K562 (cell line): ENCODE measurements at regions not wholly inside any gene's neighbourhood (a gene's known extent, or its start where the extent isn't known, plus 50 kb on each side); places are given as distances from the start of the nearest gene placed in this dataset.

Experiments used
- CHD7 ChIP-seq: fragments of 200-600 bp; sonication (generic); IDR thresholded peaks from one replicate; pipeline ENCODE4 v1.6.1; 2012; ENCODE audit warnings: mild to moderate bottlenecking, low read depth, low read length, inconsistent platforms
- SRSF9 ChIP-seq: fragments of 200-400 bp; formaldehyde crosslinking; IDR thresholded peaks from 2 replicates; pipeline ENCODE4 v1.6.1; 2017; ENCODE audit warnings: low read depth, low read length, borderline replicate concordance
- ZBTB11 ChIP-seq, 3 experiments: fragments of 200-800 bp in 1 of 3; fragments of 250-450 bp in 1 of 3; fragments of 450-650 bp in 1 of 3; sonication (Bioruptor Pico) in 1 of 3; sonication (Bioruptor generic) in 1 of 3; formaldehyde crosslinking in 1 of 3; IDR thresholded peaks; 2 replicates each; pipeline versions ENCODE4 v1.6.1 to v1.8.0; 2016 to 2022; ENCODE audit warnings: mild to moderate bottlenecking in 2 of 3, missing genetic modification characterization in 2 of 3, missing compliant biosample characterization in 1 of 3, moderate library complexity in 1 of 3

GRCh38 chr18:987325-988186 is 82.9 kb downstream of the ADCYAP1 start (continued):
- TF ChIP-seq CHD7 (no peak), SRSF9 (no peak), ZBTB11 (CRISPR knock-in tag; IDR thresholded peaks at IDR 0.05) (peak in 1 of 3 experiments; percentile 53; a peak in 1 of 6 replicates)
